Endothelial cell of umbilical vein (primary cell): ENCODE measurements at regions not wholly inside any gene's neighbourhood (a gene's known extent, or its start where the extent isn't known, plus 50 kb on each side); places are given as distances from the start of the nearest gene placed in this dataset.

ENCODE experiments used
- CTCF ChIP-seq, 2 donors: IDR thresholded peaks; 1 replicate in 1 of 2; 2 replicates in 1 of 2; pipeline ENCODE4 v1.5.1; 2011; ENCODE audit warnings: low read length in 2 of 2, mild to moderate bottlenecking in 2 of 2, moderate library complexity in 2 of 2, control low read depth in 1 of 2, inconsistent platforms in 1 of 2, low read depth in 1 of 2; ENCODE audit not compliant: insufficient read depth in 1 of 2; ENCODE audit errors: extremely low read depth in 1 of 2
- EZH2 ChIP-seq: IDR thresholded peaks from 2 replicates; pipeline ENCODE4 v1.6.1; 2012; ENCODE audit warnings: borderline replicate concordance, low read depth, mild to moderate bottlenecking, moderate library complexity, low read length, inconsistent platforms; ENCODE audit not compliant: severe bottlenecking
- MAX ChIP-seq: IDR thresholded peaks from 2 replicates; pipeline ENCODE4 v1.6.1; 2011; ENCODE audit not compliant: insufficient read depth, insufficient read length
- MYC ChIP-seq: IDR thresholded peaks from one replicate; pipeline ENCODE4 v1.6.1; 2011; ENCODE audit warnings: mild to moderate bottlenecking, low read depth, low read length
- POLR2A ChIP-seq: IDR thresholded peaks from 2 replicates; pipeline ENCODE4 v1.6.1; 2012; ENCODE audit warnings: low read depth, mild to moderate bottlenecking, control low read depth, low read length
- POLR2AphosphoS5 ChIP-seq: IDR thresholded peaks from 2 replicates; pipeline ENCODE4 v1.6.1; 2012; ENCODE audit warnings: low read depth, mild to moderate bottlenecking, control low read depth, low read length, moderate library complexity; ENCODE audit not compliant: insufficient read depth

GRCh38 chr7:106740806-106741205 is 79.8 kb upstream of the CCDC71L start:
- TF ChIP-seq MYC (no peak), POLR2A (no peak), EZH2 (no peak), CTCF (IDR thresholded peaks at IDR 0.05; ENCODE audit: extremely low read depth in 1 of 2, insufficient read depth in 1 of 2, low read depth in 1 of 2, low read length in 2 of 2) (no peak), MAX (no peak), POLR2AphosphoS5 (no peak)
